ENCODE measurements at regions not wholly inside any gene's neighbourhood (a gene's known extent, or its start where the extent isn't known, plus 50 kb on each side); places are given as distances from the start of the nearest gene placed in this dataset.

DNA sequence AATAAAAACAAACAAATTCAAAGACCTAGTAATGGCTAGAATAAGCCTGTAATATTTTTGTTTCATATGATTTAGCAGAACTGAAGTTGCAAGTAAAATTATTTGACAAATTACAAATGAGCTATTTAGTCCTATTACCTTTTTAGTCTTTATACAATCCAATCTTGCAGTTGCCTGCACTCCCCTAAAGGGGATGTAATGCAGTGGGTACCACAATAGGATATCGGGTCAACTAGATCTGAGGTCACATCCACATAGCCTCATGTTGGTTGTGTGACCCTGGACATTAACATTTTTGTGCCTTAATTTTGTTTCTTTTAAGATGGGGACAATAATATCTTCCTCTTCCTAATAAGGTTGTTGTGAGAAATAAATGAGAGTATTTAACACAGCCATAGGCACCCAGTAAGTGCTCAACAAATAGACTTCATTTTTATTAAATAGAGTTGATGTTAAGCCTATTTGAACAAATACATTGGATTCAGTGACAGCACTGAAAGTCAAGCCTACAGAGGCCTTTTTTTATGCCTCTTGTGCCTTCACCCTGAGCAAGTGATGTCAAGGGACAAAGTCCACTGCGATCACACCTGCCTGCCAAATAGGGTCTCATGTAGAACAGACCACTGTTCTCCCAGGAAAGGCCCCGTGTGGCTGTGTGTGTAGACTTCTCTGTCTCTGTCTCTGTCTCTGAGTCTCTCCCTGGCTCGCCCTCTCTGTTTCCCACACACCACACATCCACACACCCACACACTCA, 124.8 kb downstream of the EVX1 start:
- no peak for DNase-seq

DNA sequence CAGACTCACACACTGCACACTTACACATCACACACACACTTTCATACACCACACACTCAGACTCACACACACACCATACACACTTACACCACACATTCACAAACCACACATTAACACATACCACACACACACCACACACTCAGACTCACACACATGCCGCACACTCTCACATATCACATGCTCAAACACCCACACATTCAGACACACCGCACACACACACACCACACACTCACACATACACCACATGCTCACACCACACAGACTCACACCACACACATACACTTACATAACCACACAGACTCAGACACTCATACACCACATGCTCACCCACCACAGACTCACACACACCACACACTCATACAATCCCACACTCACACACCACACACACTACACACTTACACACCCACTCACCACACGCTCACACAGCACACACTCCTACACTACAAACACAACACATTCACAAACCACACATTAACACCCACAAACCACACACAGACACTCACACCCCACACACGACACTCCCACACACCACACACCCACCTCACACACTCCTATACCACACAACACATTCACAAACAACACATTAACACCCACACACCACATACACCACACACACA, 125.4 kb downstream of the EVX1 start:
- no peak for DNase-seq

GRCh38 chr7:27374958-27375841, 132.6 kb downstream of the EVX1 start:
- no peak for DNase-seq

- DNase-seq, result no peak
Observed at GRCh38 chr7:27375958-27376357, 133.4 kb downstream of the EVX1 start.

- DNase-seq, result no peak
Observed at GRCh38 chr7:27377988-27378387, 135.4 kb downstream of the EVX1 start.

DNA sequence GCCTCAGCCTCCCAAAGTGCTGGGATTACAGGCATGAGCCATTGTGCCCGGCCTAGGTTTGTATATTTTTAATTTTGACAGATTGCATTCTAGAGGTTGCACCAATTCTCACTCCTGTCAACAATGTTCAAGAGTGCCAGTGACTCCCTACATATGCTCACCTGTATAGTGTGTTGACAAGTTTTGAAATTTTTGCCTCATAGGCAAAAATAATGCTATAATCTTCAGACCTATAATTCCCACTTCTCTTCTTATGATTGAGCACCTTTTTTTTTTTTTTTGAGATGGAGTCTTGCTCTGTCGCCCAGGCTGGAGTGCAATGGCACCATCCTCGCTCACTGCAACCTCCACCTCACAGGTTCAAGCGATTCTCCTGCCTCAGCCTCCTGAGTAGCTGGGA, 139.7 kb downstream of the EVX1 start:
- DNase-seq, result no peak

GRCh38 chr7:27386581-27386980, 144.0 kb downstream of the EVX1 start:
- no peak for DNase-seq

DNA sequence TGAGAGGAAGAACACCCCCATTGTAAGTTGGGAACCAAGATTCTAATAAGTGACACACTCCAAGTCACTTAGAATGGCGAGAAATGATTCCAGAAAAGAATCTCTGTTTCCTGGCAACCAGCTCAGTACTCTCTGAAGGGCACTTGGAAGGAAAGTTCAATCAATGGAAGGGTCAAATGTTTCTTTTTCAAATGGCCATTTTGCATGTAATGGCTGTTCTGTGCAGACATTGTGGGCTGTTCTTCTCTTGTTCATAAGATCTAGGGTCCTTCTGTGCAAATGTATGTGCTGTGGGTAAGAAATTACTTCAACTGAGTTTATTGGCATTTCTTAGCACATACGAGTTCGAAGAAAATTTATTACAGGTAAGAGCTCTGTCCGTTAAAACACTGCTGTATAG, 145.3 kb downstream of the EVX1 start:
- DNase-seq, result no peak

DNA sequence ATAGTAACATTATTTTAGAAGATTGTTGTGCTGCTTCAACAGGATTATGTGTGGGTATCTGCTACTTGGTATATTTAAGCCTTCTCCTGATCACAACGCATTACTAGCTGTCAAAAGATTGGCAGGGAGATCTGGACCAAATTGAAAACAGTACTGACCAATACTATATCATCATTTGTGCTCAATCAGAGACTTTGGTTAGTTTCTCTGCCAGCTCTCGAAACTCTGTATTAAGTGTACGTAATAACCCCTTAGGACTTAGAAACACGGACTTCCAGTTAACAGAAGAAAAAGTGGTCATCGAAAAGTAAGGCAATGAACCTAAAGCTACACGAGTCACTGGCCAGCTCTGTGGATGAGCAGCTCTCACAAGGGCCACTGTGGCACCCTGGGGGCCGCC, 146.0 kb downstream of the EVX1 start:
- no peak for DNase-seq

DNA sequence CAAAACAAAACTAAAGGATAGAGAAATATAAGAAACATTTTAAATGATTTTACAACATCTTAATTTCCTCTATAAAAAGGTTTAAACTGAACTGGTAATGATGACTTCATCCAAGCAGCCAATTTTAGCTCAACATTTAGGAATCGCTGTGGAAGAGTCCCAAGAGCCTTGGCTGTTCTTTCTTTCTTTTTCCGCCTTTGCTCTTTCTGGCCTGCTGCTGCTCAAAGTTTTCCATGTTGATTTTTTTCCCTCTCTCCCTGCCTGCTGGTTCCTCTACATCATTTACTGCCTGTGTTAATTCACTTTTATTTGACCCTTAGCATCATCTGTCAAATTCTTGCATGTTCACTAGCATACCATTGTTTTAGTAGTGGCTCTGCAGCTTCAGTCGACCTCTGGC, 146.9 kb downstream of the EVX1 start:
- no peak for DNase-seq

DNA sequence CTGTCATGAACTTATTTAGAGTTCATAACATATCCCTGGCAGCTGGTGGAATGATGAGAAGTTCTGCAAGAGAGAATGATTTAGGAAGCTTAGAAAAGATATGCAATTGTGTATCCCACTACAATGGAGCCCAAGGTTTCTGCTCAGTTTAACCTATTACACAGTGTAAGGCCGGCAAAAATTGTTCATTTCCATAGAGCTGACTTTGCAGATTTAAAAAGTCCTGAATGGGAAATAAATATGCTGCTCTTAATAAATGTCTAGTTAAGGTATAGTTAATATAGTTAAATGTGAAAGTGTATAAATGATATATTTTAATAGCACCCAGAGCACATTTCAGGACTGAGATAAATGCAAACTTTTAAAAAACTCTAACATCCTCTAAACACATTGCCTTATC, 149.9 kb downstream of the EVX1 start:
- DNase-seq, result no peak

DNA sequence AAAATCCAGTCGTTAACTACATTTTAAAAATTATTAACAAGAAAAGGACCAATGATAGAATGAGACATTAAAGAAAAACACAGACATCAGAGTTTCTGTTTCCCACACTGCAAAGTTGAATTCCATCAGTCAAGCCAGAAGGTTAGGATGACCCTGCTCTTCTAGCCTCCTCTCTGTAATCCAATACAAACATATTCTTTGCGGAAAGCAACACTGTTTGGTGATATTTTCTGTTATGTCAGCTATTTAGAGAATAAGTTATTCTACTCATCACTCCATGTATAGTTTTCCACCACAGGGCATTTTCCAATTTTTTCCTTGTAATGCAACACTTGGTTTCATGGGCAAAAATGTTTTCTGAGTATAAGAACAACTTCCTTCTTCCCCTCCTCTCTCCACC, 152.3 kb downstream of the EVX1 start:
- DNase-seq, result no peak

DNA sequence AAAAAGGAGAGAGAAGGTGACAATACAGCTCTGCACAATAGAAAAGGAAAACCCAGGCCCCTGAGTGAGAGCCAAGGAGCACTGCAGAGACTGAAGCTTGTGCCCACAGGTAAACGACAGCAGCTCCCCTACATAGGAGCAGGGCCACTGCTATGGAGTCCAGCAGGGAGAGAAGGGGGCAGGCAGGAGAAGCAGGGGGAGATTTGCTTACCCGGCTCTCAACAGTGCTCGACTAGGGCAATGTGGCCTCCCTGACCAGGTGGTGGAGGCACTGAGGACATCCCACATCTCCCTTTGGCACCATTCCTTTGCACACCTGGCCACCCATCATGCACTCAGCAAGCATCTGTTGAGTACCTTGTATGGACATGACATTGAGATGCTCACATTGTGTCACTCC, 153.0 kb downstream of the EVX1 start:
- DNase-seq, result no peak

DNA sequence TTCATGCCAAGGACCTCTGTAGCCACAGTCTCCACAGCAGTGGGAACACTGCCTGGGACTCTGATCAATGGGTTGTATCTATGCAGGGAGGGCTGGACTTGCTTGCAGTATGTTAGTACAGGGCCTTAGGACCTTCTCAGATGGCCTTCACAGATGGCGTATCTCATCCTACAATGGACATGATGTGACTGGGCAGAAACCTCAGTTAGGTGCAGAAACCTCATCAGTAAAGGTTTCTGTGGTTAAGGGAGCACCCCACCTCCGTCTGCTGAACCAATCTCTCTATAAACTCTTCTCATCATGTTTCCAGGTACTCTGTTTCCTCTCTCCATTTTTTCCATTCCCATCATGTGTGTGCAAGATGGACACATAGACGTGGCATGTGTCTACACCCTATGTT, 154.9 kb downstream of the EVX1 start:
- DNase-seq, result no peak

DNA sequence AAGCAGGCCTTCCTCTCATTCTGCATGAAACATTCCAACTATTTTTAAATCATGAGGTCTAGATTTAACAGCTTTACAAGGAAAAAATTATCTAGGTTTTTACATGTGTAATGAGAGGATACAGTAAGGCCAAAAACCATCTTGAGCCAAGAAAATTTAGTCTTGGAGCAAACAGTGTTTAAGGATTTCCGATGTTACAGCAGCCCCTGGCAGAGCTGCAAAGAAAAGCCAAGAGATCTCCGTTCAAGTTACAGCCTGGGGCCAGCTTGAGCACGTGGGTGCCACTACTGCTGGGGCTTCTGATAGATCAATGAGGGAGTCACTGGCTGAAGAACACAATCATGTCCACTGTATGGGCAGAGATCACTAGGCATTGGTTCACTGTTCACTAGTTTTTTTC, 156.2 kb downstream of the EVX1 start:
- no peak for DNase-seq

- DNase-seq, result no peak
Observed at GRCh38 chr7:27399791-27400567, 157.4 kb downstream of the EVX1 start.

DNA sequence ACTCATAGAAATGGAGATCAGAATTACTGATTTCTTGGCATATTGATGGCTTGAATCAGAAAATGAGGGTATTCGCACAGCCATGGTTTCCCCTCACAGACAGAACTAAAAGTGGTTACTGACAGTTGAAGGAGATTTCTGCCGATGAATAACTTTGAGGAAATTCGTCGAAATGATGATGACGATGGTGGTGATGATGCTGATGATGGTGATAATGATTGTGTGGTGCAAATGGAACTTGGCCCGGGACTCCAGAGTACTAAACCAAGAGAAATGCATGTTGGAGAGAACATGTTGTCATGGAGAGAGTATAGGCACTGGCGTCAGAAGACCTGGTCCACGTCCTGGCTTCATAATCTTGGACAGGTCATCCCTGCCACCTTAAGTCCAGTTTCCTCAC, 163.2 kb downstream of the EVX1 start:
- DNase-seq, result no peak

- no peak for DNase-seq
Observed at GRCh38 chr7:27409311-27409710, 166.7 kb downstream of the EVX1 start.

- no peak for DNase-seq
Observed at GRCh38 chr7:27409776-27410175, 167.2 kb downstream of the EVX1 start.

- DNase-seq, result no peak
Observed at GRCh38 chr7:27410812-27411544, 168.4 kb downstream of the EVX1 start.

- no peak for DNase-seq
Observed at GRCh38 chr7:27412164-27412563, 169.6 kb downstream of the EVX1 start.

GRCh38 chr7:27418541-27418940, 175.9 kb downstream of the EVX1 start:
- DNase-seq, result no peak
